Skeletal muscle satellite cell (primary cell): ENCODE measurements at regions not wholly inside any gene's neighbourhood (a gene's known extent, or its start where the extent isn't known, plus 50 kb on each side); places are given as distances from the start of the nearest gene placed in this dataset.

Experiments
- H3K27me3 ChIP-seq: 2 replicates; pipeline ENCODE4 v1.7.0; 2013; ENCODE audit warnings: low read length; ENCODE audit not compliant: control insufficient read depth, insufficient read depth
- H3K36me3 ChIP-seq: 2 replicates; pipeline ENCODE4 v1.7.0; 2013; ENCODE audit warnings: mild to moderate bottlenecking, control low read depth, low read length; ENCODE audit not compliant: insufficient read depth
- H3K4me1 ChIP-seq: 2 replicates; pipeline ENCODE4 v1.7.0; 2013; ENCODE audit warnings: low read length; ENCODE audit not compliant: control insufficient read depth, insufficient read depth
- H3K4me2 ChIP-seq: 2 replicates; pipeline ENCODE4 v1.7.0; 2013; ENCODE audit warnings: mild to moderate bottlenecking, low read length
- H3K4me3 ChIP-seq: 2 replicates; pipeline ENCODE4 v1.7.0; 2013; ENCODE audit warnings: low read length
- H3K9ac ChIP-seq: 2 replicates; pipeline ENCODE4 v1.7.0; 2013; ENCODE audit warnings: mild to moderate bottlenecking, low read depth, low read length, moderate library complexity
- H3K9me3 ChIP-seq: replicated peaks from 2 replicates; pipeline ENCODE4 v1.7.0; 2013; ENCODE audit warnings: mild to moderate bottlenecking, control low read depth, low read length

DNA sequence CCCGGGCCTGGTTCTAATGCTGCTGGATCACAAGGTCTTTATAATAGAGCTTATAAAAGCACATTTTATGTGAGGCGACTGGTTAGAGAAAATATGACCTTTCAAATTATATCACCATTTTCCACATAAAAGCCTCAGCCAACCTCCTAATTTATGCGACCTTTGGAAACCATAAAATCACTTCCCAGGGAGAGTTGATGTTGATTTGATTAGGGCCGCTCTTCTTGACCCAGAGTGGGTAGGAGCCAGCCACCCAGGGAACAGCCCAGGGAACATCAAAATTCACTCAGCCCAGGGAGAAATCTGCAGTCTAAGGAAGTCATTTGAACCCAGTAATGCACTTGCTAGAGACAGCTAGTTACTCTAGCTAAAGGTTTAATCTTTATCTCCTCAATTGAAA lies 79.8 kb upstream of the TENT5A start:
- Histone ChIP-seq H3K4me1 (peaks cover 14% of the 10 kb centered on the region), H3K27me3 (no peaks in the 10 kb centered on the region), H3K9ac (no peak overlapping the region), H3K9me3 (no peaks in the 10 kb centered on the region), H3K4me3 (no peak overlapping the region), H3K4me2 (no peak overlapping the region), H3K36me3 (no peaks in the 10 kb centered on the region)

DNA sequence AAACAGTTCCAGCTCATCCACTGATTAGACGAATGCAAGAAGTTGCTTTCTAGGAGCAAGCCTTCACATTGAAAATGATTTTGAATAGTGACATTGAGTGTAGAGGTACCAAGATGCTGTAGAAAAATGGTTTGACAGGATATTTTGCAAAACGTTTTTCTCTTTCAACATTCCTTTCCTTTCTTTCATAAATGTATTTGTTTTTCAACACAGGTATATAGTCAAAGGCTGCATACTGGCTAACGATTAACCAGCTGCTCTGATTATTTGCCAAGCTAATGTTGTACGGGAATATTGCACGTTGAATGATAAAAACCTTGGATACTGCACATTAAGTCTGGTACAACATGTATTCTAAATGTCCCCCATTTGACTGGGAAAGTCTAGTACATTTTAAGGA lies 78.8 kb upstream of the TENT5A start:
- H3K4me2 ChIP-seq: no peak overlapping the region
- no peak overlapping the region for H3K9ac ChIP-seq
- no peaks in the 10 kb centered on the region for H3K9me3 ChIP-seq
- no peaks in the 10 kb centered on the region for H3K27me3 ChIP-seq
- no peaks in the 10 kb centered on the region for H3K36me3 ChIP-seq
- no peak overlapping the region for H3K4me3 ChIP-seq
- H3K4me1 ChIP-seq: peaks cover 14% of the 10 kb centered on the region

GRCh38 chr6:81826784-81827183 lies 74.3 kb upstream of the TENT5A start:
- Histone ChIP-seq H3K4me2 (no peak overlapping the region), H3K27me3 (no peaks in the 10 kb centered on the region), H3K4me3 (no peak overlapping the region), H3K36me3 (no peaks in the 10 kb centered on the region), H3K4me1 (no peaks in the 10 kb centered on the region), H3K9me3 (no peaks in the 10 kb centered on the region), H3K9ac (no peak overlapping the region)

DNA sequence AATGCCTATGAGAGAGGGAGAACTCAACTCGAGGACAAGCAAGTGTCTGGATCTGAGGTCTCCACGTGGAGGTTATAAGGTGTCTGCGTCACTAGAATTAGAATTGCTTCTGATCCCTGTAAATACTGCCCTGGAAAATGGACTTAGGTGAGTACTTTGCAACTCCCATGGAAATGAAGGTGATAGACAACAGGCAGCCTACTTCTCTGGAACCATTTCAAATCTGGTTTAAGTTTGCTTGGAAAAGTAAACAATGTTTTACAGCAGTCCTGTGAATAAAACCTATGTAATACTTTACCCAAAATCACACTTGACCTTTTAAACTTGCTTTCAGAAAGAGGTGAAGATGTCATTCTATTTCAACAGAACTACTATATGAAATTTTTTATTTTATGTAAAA lies 70.1 kb upstream of the TENT5A start:
- no peak overlapping the region for H3K4me2 ChIP-seq
- no peaks in the 10 kb centered on the region for H3K9me3 ChIP-seq
- H3K4me3 ChIP-seq: no peak overlapping the region
- H3K27me3 ChIP-seq: no peaks in the 10 kb centered on the region
- no peaks in the 10 kb centered on the region for H3K36me3 ChIP-seq
- no peak overlapping the region for H3K9ac ChIP-seq
- no peaks in the 10 kb centered on the region for H3K4me1 ChIP-seq

GRCh38 chr6:81821449-81821848 lies 69.0 kb upstream of the TENT5A start:
- no peak overlapping the region for H3K9ac ChIP-seq
- H3K36me3 ChIP-seq: no peaks in the 10 kb centered on the region
- no peaks in the 10 kb centered on the region for H3K9me3 ChIP-seq
- H3K4me3 ChIP-seq: no peak overlapping the region
- H3K4me2 ChIP-seq: no peak overlapping the region
- no peaks in the 10 kb centered on the region for H3K27me3 ChIP-seq
- no peaks in the 10 kb centered on the region for H3K4me1 ChIP-seq

DNA sequence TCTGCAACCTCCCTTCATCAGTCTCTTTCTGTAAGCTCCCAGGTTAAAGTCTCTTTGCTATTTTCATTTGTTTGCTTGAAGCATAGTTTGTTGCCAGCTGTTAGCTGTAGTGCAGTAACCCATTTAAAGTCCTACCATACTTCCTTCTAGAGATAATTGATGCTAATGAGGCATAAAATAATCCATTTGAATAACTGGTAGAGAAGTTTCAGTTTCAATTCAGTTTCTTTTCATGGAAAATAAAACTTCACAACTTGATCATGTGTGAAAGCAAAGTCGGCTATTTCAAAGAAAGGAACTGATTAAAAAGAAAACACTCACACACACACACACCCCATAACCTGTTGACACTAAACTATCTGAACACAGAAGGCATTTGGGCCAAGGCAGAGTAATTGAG lies 68.5 kb upstream of the TENT5A start:
- Histone ChIP-seq H3K4me3 (no peak overlapping the region), H3K9me3 (no peaks in the 10 kb centered on the region), H3K9ac (no peak overlapping the region), H3K27me3 (no peaks in the 10 kb centered on the region), H3K4me1 (no peaks in the 10 kb centered on the region), H3K4me2 (no peak overlapping the region), H3K36me3 (no peaks in the 10 kb centered on the region)

DNA sequence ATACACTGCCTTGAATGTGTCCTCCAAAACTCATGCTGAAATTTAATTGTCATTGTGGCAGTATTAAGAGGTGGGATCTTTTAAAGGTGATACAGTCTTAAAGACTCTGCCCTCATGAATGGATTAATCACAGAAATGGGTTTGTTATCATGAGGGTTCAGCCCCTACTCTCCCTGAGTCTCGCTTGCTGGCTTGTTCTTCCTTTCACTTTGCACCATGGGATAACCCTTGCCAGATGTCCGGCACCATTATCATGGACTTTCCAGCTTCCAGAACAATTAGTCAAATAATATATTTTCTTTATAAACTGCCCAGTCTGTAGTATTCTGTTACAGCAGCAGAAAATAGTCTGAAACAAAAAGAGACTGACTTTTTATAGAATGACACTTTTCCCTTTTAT lies 67.9 kb upstream of the TENT5A start:
- H3K9me3 ChIP-seq: no peaks in the 10 kb centered on the region
- no peak overlapping the region for H3K4me3 ChIP-seq
- no peaks in the 10 kb centered on the region for H3K4me1 ChIP-seq
- no peak overlapping the region for H3K9ac ChIP-seq
- H3K36me3 ChIP-seq: no peaks in the 10 kb centered on the region
- H3K4me2 ChIP-seq: no peak overlapping the region
- H3K27me3 ChIP-seq: no peaks in the 10 kb centered on the region

GRCh38 chr6:81819767-81820166 lies 67.3 kb upstream of the TENT5A start:
- Histone ChIP-seq H3K4me3 (no peak overlapping the region), H3K36me3 (no peaks in the 10 kb centered on the region), H3K9me3 (no peaks in the 10 kb centered on the region), H3K4me1 (peaks cover 2% of the 10 kb centered on the region), H3K27me3 (no peaks in the 10 kb centered on the region), H3K9ac (no peak overlapping the region), H3K4me2 (no peak overlapping the region)

DNA sequence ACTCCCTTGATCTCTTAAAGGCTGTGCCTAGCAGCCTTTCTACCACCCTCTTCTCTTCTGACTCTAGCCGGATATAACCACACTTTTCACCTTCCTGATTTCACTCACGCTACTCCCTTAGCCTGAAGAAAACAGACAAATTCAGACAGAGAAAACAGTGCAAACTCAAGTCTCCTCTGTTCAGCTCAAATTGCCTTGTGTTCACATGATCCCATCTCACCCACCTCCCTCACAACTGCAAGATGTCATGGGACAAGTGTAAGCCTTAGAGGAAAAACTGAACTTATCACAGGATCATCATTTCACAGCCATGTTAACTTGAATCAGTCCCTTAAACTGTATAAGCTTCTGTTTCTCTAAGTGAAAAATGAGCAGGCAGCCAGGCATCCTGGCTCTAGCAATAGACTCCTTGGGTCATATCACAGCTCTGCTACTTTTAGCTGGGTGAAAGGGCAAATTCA lies 66.5 kb upstream of the TENT5A start:
- H3K9ac ChIP-seq: no peak overlapping the region
- H3K36me3 ChIP-seq: no peaks in the 10 kb centered on the region
- H3K4me1 ChIP-seq: peaks cover 6% of the 10 kb centered on the region
- H3K4me3 ChIP-seq: no peak overlapping the region
- H3K9me3 ChIP-seq: no peaks in the 10 kb centered on the region
- H3K4me2 ChIP-seq: no peak overlapping the region
- H3K27me3 ChIP-seq: no peaks in the 10 kb centered on the region

DNA sequence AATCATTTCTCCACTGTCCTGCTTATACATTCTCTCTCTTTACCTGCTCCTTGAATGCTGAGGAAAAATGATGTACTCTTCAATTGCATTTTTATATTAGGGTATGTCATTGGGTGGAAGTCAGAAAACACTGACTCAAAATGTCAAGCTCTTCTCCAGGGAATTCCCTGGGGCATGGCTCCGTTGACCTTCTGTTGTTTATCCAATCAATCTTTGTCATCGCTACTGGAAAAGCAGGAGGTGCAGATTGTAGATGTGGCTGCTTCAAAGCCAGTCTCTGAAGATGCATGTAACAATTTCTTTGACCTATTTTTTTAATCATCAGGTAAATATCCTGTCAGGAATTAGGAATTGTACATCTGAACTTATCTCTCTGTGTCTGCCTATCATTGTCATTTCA lies 63.9 kb upstream of the TENT5A start:
- H3K4me2 ChIP-seq: no peak overlapping the region
- no peaks in the 10 kb centered on the region for H3K9me3 ChIP-seq
- H3K36me3 ChIP-seq: no peaks in the 10 kb centered on the region
- peaks cover 6% of the 10 kb centered on the region for H3K4me1 ChIP-seq
- no peaks in the 10 kb centered on the region for H3K27me3 ChIP-seq
- H3K9ac ChIP-seq: no peak overlapping the region
- no peak overlapping the region for H3K4me3 ChIP-seq

DNA sequence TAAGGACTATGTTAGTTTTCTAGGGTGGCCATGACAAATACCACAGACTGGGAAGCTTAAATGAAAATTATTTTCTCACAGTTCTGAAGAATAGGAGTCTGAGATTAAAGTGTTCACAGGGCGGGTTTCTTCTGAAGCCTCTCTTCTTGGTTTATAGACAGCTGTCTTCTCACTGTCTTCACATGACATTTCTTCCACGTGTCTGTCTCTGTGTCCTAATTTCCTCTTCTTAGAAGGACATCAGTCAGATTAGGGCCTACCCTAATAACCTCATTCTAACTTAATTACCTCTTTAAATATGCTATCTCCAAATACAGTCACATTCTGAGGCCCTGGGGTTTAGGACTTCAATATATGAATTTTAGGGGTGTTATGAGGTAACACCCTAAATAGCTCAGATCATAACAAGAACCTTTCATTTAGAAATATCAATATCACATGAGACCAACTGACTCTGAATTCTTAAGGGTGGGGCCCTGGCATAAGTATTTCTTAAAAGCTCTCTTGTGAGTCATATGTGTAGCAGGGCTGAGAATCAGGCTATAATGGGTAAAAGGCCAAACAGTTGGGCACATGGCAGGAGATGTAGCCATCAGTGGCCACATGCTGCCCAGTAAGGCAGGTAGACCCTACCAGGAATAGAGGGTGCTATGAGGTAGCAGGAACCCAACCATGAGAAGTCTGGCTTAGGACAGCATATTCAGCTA lies 62.0 kb upstream of the TENT5A start:
- Histone ChIP-seq H3K27me3 (no peaks in the 10 kb centered on the region), H3K4me3 (no peak overlapping the region), H3K4me1 (peaks cover 6% of the 10 kb centered on the region), H3K36me3 (no peaks in the 10 kb centered on the region), H3K9me3 (no peaks in the 10 kb centered on the region), H3K9ac (no peak overlapping the region), H3K4me2 (no peak overlapping the region)

GRCh38 chr6:81813305-81813704 lies 60.8 kb upstream of the TENT5A start:
- Histone ChIP-seq H3K4me3 (no peak overlapping the region), H3K4me1 (peaks cover 6% of the 10 kb centered on the region), H3K4me2 (no peak overlapping the region), H3K9me3 (no peaks in the 10 kb centered on the region), H3K27me3 (no peaks in the 10 kb centered on the region), H3K36me3 (no peaks in the 10 kb centered on the region), H3K9ac (no peak overlapping the region)
